Ishikawa (cell line): ENCODE measurements at regions not wholly inside any gene's neighbourhood (a gene's known extent, or its start where the extent isn't known, plus 50 kb on each side); places are given as distances from the start of the nearest gene placed in this dataset.

ENCODE experiments used
- CEBPB ChIP-seq: IDR thresholded peaks from 2 replicates; pipeline ENCODE4 v1.6.1; 2012
- EGR1 ChIP-seq: IDR thresholded peaks from 2 replicates; pipeline ENCODE4 v1.6.1; 2012
- EP300 ChIP-seq: IDR thresholded peaks from 2 replicates; pipeline ENCODE4 v1.6.1; 2012; ENCODE audit warnings: borderline replicate concordance
- FOXM1 ChIP-seq: IDR thresholded peaks from 2 replicates; pipeline ENCODE4 v1.6.1; 2012; ENCODE audit warnings: low read depth, borderline replicate concordance
- NFIC ChIP-seq: IDR thresholded peaks from 2 replicates; pipeline ENCODE4 v1.6.1; 2012
- RAD21 ChIP-seq: IDR thresholded peaks from 2 replicates; pipeline ENCODE4 v1.6.1; 2012; ENCODE audit warnings: low read depth
- TAF1 ChIP-seq: IDR thresholded peaks from 2 replicates; pipeline ENCODE4 v1.6.1; 2012; ENCODE audit warnings: low read depth, mild to moderate bottlenecking
- TCF12 ChIP-seq: IDR thresholded peaks from 2 replicates; pipeline ENCODE4 v1.6.1; 2012; ENCODE audit warnings: low read depth
- TEAD4 ChIP-seq: IDR thresholded peaks from 2 replicates; pipeline ENCODE4 v1.6.1; 2012
- YY1 ChIP-seq: IDR thresholded peaks from 2 replicates; pipeline ENCODE4 v1.6.1; 2012; ENCODE audit warnings: low read depth
- TF ChIP-seq, protein P1 (sequence below): IDR thresholded peaks from 2 replicates; pipeline ENCODE4 v1.6.1; 2012
- TF ChIP-seq, protein P2 (sequence below): IDR thresholded peaks from 2 replicates; pipeline ENCODE4 v1.6.1; 2012
- TF ChIP-seq, protein P3 (sequence below): IDR thresholded peaks from 2 replicates; pipeline ENCODE4 v1.6.1; 2012; ENCODE audit warnings: low read depth, mild to moderate bottlenecking

DNA sequence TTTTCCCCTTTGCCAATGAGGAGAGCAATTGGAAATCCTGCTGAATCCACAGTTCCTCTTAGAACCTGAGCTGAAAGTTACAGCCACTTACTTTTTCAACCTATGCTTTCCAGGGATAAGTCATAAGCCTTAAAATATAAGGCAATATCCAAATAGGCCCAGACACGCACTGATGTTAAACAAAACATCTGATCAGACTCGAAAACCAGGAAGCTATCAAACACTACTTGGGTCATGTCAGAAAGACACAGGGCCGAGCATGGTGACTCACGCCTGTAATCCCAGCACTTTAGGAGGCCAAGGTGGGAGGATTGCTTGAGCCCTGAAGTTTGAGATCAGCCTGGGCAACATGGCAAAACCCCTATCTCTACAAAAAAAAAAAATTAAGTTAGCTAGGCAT, 192.1 kb downstream of the SP3 start:
- TF ChIP-seq TEAD4 = no peak
- TF ChIP-seq, protein P1, sequence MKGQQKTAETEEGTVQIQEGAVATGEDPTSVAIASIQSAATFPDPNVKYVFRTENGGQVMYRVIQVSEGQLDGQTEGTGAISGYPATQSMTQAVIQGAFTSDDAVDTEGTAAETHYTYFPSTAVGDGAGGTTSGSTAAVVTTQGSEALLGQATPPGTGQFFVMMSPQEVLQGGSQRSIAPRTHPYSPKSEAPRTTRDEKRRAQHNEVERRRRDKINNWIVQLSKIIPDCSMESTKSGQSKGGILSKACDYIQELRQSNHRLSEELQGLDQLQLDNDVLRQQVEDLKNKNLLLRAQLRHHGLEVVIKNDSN = no peak
- TF ChIP-seq EGR1 = no peak
- TF ChIP-seq TCF12 = no peak
- no peak for TF ChIP-seq EP300
- TF ChIP-seq, protein P2, sequence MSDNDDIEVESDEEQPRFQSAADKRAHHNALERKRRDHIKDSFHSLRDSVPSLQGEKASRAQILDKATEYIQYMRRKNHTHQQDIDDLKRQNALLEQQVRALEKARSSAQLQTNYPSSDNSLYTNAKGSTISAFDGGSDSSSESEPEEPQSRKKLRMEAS = no peak
- TF ChIP-seq, protein P3, sequence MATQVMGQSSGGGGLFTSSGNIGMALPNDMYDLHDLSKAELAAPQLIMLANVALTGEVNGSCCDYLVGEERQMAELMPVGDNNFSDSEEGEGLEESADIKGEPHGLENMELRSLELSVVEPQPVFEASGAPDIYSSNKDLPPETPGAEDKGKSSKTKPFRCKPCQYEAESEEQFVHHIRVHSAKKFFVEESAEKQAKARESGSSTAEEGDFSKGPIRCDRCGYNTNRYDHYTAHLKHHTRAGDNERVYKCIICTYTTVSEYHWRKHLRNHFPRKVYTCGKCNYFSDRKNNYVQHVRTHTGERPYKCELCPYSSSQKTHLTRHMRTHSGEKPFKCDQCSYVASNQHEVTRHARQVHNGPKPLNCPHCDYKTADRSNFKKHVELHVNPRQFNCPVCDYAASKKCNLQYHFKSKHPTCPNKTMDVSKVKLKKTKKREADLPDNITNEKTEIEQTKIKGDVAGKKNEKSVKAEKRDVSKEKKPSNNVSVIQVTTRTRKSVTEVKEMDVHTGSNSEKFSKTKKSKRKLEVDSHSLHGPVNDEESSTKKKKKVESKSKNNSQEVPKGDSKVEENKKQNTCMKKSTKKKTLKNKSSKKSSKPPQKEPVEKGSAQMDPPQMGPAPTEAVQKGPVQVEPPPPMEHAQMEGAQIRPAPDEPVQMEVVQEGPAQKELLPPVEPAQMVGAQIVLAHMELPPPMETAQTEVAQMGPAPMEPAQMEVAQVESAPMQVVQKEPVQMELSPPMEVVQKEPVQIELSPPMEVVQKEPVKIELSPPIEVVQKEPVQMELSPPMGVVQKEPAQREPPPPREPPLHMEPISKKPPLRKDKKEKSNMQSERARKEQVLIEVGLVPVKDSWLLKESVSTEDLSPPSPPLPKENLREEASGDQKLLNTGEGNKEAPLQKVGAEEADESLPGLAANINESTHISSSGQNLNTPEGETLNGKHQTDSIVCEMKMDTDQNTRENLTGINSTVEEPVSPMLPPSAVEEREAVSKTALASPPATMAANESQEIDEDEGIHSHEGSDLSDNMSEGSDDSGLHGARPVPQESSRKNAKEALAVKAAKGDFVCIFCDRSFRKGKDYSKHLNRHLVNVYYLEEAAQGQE = no peak
- no peak for TF ChIP-seq YY1
- no peak for TF ChIP-seq FOXM1
- no peak for TF ChIP-seq NFIC
- TF ChIP-seq TAF1 = no peak
- no peak for TF ChIP-seq RAD21
- no peak for TF ChIP-seq CEBPB
